HG03469 (cell line): ENCODE measurements at regions not wholly inside any gene's neighbourhood (a gene's known extent, or its start where the extent isn't known, plus 50 kb on each side); places are given as distances from the start of the nearest gene placed in this dataset.
"Not testable (repeated sequence)": the region's sequence is repeated elsewhere in the genome, so short reads cannot be mapped to it uniquely, and the experiment has no call there.

Experiments
- ATAC-seq: cut with Tn5 transposase; IDR thresholded peaks from one replicate; pipeline ENCODE4 v1.9.1; 2021; ENCODE audit warnings: mild to moderate bottlenecking, moderate library complexity, moderate number of reproducible peaks; ENCODE audit not compliant: unreplicated experiment

- ATAC-seq: no peak
Measured at GRCh38 chr3:94398036-94398435, 335.2 kb downstream of the NSUN3 start.

DNA sequence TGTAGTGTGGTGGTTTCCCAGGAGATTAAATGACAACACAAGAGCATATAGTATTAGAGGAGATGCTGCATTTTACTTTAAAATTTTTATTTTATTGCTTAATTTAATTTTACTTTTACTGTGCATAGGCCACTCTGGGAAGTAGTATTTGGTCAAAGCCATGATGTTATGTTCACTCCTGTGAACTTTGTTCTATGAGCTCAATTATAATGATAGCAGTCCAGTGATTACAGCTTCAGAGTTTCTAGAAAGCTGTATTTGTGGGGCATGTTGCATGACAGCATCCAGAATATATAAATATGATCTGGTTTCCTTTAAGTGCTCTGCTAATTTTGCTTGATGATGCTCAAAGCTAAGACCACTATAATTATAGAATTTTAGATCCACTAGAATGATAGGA is 338.6 kb downstream of the NSUN3 start:
- ATAC-seq: no peak

- no peak for ATAC-seq
Measured at GRCh38 chr3:94402126-94402525, 339.3 kb downstream of the NSUN3 start.

- ATAC-seq: no peak
Measured at GRCh38 chr3:94405258-94406035, 342.6 kb downstream of the NSUN3 start.

DNA sequence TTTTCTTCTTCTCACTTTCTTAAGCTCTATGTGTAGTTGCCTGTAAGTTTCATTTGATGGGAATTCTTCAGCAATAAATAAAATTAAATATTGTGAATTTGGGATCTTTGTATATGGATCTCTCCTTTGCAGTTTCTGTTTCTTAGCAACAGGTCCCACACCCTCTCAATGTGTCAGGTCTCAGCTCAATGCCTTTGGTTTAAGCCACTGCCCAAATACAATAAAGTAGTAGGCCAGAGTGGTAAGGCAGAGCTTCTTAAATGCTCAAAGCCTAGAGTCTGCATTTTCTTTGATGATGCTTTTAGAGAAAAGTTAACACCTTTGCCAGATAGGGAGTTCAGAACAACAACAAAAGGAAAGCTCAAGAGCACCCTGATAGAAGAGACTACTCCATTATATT is 343.7 kb downstream of the NSUN3 start:
- ATAC-seq: no peak

DNA sequence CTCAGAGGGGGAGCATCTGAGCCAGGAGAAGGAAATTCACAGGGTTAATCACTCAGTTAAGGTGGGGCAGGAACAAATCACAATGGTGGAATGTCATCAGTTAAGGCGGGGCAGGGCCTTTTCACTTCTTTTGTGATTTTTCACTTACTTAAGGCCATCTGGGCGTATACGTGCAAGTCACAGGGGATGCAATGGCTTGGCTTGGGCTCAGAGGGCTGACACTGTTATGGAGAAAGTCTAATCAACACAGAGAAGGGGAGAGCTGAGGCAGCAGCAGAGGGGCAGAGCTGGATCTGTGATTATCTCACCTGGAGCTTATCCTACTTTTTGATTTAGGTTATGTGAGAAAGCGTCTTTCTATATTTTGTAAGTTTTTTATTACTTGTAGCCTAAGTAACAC is 350.1 kb downstream of the NSUN3 start:
- ATAC-seq: not testable (repeated sequence)

DNA sequence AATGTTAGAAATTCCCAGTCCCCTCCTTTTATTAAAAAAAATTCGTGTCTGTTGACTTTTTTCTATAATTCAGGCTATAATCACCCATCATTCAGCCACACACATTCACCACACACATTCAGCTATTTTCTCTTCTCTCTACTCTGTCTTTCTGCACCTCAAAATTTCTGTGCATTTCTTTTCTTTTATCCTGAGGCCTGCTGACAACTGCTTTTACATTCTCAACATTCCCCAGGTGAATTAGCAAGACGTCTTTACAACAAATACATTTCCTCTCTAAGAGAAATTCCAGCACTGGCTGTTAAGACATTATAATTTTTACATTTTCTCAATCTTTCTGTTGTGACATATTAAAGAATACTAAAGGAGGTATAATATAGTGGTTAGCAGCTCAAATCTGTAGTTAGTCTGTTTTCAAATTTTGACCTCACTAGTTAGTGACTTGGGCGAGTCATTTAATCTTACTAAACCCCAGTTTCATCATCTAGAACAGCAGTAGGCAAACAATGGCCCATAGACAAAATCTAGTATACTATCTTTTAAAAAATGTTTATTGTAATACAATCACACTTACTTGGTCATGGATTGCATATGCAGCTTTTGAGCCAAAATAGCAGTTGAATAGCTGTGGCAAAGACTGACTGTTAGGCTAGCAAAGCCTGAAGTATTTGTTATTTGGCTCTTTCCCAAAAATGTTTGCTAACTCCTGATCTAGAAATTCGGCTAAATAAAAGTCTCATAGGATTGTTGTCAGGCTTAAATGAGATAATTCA is 350.7 kb downstream of the NSUN3 start:
- no peak for ATAC-seq

GRCh38 chr3:94414418-94414817 is 351.6 kb downstream of the NSUN3 start:
- ATAC-seq: no peak

- ATAC-seq: no peak
Measured at GRCh38 chr3:94416768-94417167, 353.9 kb downstream of the NSUN3 start.

- ATAC-seq: no peak
Measured at GRCh38 chr3:94417963-94418455, 355.1 kb downstream of the NSUN3 start.

DNA sequence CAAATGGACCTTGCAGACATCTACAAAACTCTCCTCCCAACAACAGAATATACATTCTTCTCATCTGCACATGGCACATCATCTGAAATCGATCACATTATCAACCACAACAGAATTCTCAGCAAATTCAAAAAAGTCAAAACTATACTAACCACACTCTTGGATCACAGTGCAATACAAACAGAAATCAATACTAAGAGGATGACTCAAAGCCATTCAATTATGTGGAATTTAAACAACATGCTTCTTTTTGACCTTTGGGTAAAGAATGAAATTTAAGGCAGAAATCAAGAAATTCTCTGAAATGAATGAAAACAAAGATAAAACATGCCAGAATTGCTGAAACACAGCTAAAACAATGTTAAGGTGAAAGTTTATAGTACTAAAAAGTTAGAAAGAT is 358.1 kb downstream of the NSUN3 start:
- ATAC-seq: no peak

DNA sequence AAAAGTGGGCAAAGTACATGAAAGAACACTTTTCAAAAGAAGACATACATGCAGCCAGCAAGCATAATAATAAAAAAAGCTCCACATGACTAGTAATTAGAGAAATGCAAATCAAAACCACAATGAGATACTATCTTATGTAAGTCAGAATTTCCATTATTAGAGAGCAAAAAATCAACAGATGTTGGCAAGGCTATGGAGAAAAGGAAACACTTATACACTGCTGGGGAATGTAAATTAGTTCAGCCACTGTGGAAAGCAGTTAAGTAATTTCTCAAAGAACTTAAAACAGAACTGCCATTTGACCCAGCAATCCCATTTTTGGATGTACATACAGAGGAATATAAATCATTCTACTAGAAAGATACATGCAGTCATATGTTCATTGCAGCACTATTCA is 360.7 kb downstream of the NSUN3 start:
- no peak for ATAC-seq

DNA sequence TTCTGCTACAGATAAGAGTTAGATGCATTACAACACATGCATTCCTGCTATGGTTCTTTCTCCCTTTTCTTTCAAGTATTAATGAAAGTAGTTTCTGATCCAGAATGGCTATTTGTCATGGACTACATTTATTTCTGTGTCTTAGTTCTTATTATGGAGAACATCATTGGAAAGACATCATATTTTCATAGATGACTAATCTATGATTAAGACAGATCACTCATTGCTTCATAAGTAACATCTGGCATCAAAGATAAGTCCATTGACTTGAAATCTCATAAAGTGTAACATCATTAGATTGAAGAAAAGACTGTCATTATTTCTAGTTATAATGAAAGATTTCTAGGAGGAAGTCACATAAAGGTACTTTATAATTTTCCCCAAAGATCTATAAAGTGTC is 366.7 kb downstream of the NSUN3 start:
- no peak for ATAC-seq

DNA sequence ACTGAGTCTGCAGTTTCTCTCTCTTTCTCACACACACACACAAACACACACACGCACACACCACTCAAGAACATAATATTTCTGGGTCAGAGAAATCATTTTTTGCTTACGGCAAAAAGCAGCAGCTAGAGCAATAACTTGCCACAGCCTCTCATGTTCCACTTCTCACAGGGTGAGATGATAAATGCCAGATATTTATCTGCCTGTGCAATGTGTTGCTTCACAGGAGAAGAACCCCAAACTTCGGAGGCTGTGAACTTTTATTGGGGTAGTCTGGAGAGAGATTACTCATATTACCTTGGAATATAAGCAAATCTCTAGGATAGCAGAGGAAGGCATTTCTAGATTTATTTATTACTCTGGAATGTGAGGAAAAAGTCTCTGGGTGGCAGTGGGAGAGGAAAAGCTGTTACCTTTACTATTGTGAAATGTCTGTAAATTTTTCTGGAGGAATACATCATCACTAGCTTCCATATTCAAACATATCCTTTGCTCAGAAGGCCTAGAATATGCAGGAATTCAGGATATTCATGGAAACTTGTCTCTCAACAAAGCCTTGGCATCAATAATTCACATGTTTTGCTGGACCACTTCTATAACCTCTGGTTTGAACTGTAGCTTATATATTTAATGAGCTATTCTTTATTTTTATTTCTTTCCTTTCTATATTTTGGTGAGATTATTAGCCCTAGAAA is 369.2 kb downstream of the NSUN3 start:
- no peak for ATAC-seq

DNA sequence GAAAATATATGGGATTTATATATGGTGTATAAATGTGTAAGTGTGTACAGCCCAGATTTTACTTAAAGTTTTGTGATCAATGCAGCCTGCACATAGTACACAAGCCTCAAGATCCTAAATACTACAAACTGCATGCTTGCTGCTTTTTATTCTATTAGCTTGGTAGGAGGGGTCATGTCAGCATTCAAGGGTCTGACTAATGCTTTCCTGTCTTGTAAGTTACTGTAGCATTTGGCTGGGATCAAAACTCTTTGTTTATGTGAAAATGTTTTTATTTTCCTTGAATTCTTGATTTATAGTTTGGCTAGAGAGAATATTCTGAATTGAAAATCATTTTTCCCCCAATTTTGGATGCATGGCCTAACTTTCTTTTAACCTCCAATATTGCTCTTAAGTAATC is 370.9 kb downstream of the NSUN3 start:
- ATAC-seq: no peak

- ATAC-seq: no peak
Measured at GRCh38 chr3:94440767-94441493, 378.1 kb downstream of the NSUN3 start.

- ATAC-seq: no peak
Measured at GRCh38 chr3:94441494-94441847, 378.6 kb downstream of the NSUN3 start.

- ATAC-seq: no peak
Measured at GRCh38 chr3:94453864-94454263, 391.0 kb downstream of the NSUN3 start.

- no peak for ATAC-seq
Measured at GRCh38 chr3:94459167-94459566, 396.3 kb downstream of the NSUN3 start.

- no peak for ATAC-seq
Measured at GRCh38 chr3:94460931-94461330, 398.1 kb downstream of the NSUN3 start.

DNA sequence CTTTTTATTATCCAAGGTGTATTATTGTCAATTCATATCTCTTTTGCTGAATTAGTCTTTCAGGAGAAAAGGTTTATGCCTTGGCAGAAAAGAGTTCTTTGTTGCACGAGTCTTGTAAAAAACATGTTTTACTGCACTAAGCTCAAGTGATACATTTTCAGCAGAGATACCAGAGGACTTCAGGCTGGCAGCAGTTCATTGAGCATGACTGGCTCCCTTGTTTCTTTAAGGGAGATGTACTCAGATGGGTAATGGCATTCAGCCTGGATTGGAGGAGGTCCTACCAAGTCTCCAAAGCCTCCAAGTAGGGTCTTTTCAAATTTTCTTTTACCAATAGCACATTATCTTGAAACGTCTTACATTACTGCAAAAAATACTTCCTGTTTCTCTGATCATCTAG is 400.1 kb downstream of the NSUN3 start:
- ATAC-seq: no peak
